ENCODE measurements at regions not wholly inside any gene's neighbourhood (a gene's known extent, or its start where the extent isn't known, plus 50 kb on each side); places are given as distances from the start of the nearest gene placed in this dataset.
A peak's percentile ranks its signal among the peaks of the same experiment; 100 is the strongest.
"Not testable (repeated sequence)": the region's sequence is repeated elsewhere in the genome, so short reads cannot be mapped to it uniquely, and the experiment has no call there.

- DNase-seq (ENCODE audit: low read depth): no peak
Observed at GRCh38 chr7:42720991-42721796, 190.7 kb downstream of the C7orf25 start.

GRCh38 chr7:42720012-42720411 is 191.9 kb downstream of the C7orf25 start:
- no peak for DNase-seq (ENCODE audit: low read depth)

GRCh38 chr7:42718466-42718865 is 193.4 kb downstream of the C7orf25 start:
- DNase-seq (ENCODE audit: low read depth): not testable (repeated sequence)

- DNase-seq (ENCODE audit: low read depth): no peak
Observed at GRCh38 chr7:42714356-42714755, 197.5 kb downstream of the C7orf25 start.

GRCh38 chr7:42709284-42709683 is 202.6 kb downstream of the C7orf25 start:
- DNase-seq (ENCODE audit: low read depth): no peak

GRCh38 chr7:42704710-42705109 is 207.2 kb downstream of the C7orf25 start:
- no peak for DNase-seq (ENCODE audit: low read depth)

- DNase-seq (ENCODE audit: low read depth): no peak
Observed at GRCh38 chr7:42702647-42703046, 209.2 kb downstream of the C7orf25 start.

GRCh38 chr7:42700406-42701327 is 211.2 kb downstream of the C7orf25 start:
- no peak for DNase-seq (ENCODE audit: low read depth)

GRCh38 chr7:42699380-42700178 is 212.3 kb downstream of the C7orf25 start:
- DNase-seq (ENCODE audit: low read depth): no peak

- no peak for DNase-seq (ENCODE audit: low read depth)
Observed at GRCh38 chr7:42698600-42699374, 213.1 kb downstream of the C7orf25 start.

GRCh38 chr7:42694894-42695507 is 216.9 kb downstream of the C7orf25 start:
- DNase-seq (ENCODE audit: low read depth): peak; percentile 55

- DNase-seq (ENCODE audit: low read depth): no peak
Observed at GRCh38 chr7:42693722-42694121, 218.1 kb downstream of the C7orf25 start.

GRCh38 chr7:42692621-42693020 is 219.2 kb downstream of the C7orf25 start:
- DNase-seq (ENCODE audit: low read depth): peak; percentile 26

- DNase-seq (ENCODE audit: low read depth): peak; percentile 61
Observed at GRCh38 chr7:42690794-42691639, 220.9 kb downstream of the C7orf25 start.

- DNase-seq (ENCODE audit: low read depth): no peak
Observed at GRCh38 chr7:42689626-42690025, 222.2 kb downstream of the C7orf25 start.

- DNase-seq (ENCODE audit: low read depth): no peak
Observed at GRCh38 chr7:42688056-42688371, 223.9 kb downstream of the C7orf25 start.

GRCh38 chr7:42687211-42688055 is 224.4 kb downstream of the C7orf25 start:
- DNase-seq (ENCODE audit: low read depth): no peak

GRCh38 chr7:42686594-42687156 is 225.2 kb downstream of the C7orf25 start:
- no peak for DNase-seq (ENCODE audit: low read depth)

GRCh38 chr7:42685911-42686310 is 226.0 kb downstream of the C7orf25 start:
- DNase-seq (ENCODE audit: low read depth): no peak

Measured in stromal cell of bone marrow (primary cell).